Endothelial cell of umbilical vein (primary cell): ENCODE measurements at regions not wholly inside any gene's neighbourhood (a gene's known extent, or its start where the extent isn't known, plus 50 kb on each side); places are given as distances from the start of the nearest gene placed in this dataset.

ENCODE experiments used
- BruUV-seq: library from RNA; stranded (reverse); fragments of 400-500 nt; replicated peaks from 2 replicates; lab custom pipeline; 2021; lab: Mats Ljungman, UMichigan
- CTCF ChIA-PET: fragments of 300-600, 350-600 bp; sonication (Branson Sonifier 250); formaldehyde crosslinking; loops from one replicate; lab custom pipeline; 2021; ENCODE audit warnings: antibody characterized with exemption, inconsistent platforms; lab: Charles Lee
- POLR2A ChIA-PET: fragments of 300-600, 350-600 bp; sonication (Branson Sonifier 250); formaldehyde crosslinking; loops from one replicate; lab custom pipeline; 2021; ENCODE audit warnings: antibody characterized with exemption, inconsistent platforms; lab: Charles Lee
- DNase-seq: peaks from one replicate; pipeline ENCODE4 v3.0.0-alpha.2; 2011; ENCODE audit warnings: low read depth, low spot score
- FAIRE-seq: peaks from 2 replicates; lab custom pipeline; 2011; peaks lifted over from hg19 to GRCh38; lab: Jason Lieb, UNC
- H2AFZ ChIP-seq: 2 replicates; pipeline ENCODE4 v1.6.0; 2012; ENCODE audit warnings: low read depth, low read length, control low read depth, inconsistent platforms
- H3K27ac ChIP-seq: 2 replicates; pipeline ENCODE4 v1.5.1; 2011; ENCODE audit warnings: low read depth, mild to moderate bottlenecking, control low read depth, low read length, moderate library complexity; ENCODE audit not compliant: insufficient read depth
- H3K27me3 ChIP-seq, 2 experiments: 2 replicates each; pipeline versions ENCODE4 v1.6.0 to v1.6.1; 2011; ENCODE audit warnings: low read length in 2 of 2, mixed read lengths in 1 of 2; ENCODE audit not compliant: control insufficient read depth in 2 of 2, insufficient read depth in 2 of 2
- H3K36me3 ChIP-seq, 2 experiments: 2 replicates in 1 of 2; 3 replicates in 1 of 2; pipeline ENCODE4 v1.5.1; 2011; ENCODE audit warnings: low read length in 2 of 2, mild to moderate bottlenecking in 1 of 2, moderate library complexity in 1 of 2; ENCODE audit not compliant: control insufficient read depth in 2 of 2, insufficient read depth in 2 of 2; ENCODE audit errors: extremely low read depth in 1 of 2
- H3K4me1 ChIP-seq: 3 replicates; pipeline ENCODE4 v1.5.1; 2011; ENCODE audit warnings: mild to moderate bottlenecking, low read length; ENCODE audit not compliant: control insufficient read depth, insufficient read depth; ENCODE audit errors: extremely low read depth
- H3K4me2 ChIP-seq: 2 replicates; pipeline ENCODE4 v1.6.1; 2011; ENCODE audit warnings: low read length, control low read depth, mixed read lengths; ENCODE audit not compliant: insufficient read depth
- H3K4me3 ChIP-seq, 3 experiments: fragments of 200-600 bp in 1 of 3; sonication (generic), shearing (Covaris generic) in 1 of 3; replicated peaks in 1 of 3; 2 replicates each; pipeline ENCODE4 v1.5.1; 2011 to 2016; ENCODE audit warnings: control low read depth in 3 of 3, low read length in 3 of 3, mild to moderate bottlenecking in 2 of 3, inconsistent platforms in 1 of 3, low read depth in 1 of 3, moderate library complexity in 1 of 3; ENCODE audit not compliant: insufficient read depth in 1 of 3
- H3K79me2 ChIP-seq: 2 replicates; pipeline ENCODE4 v1.6.0; 2012; ENCODE audit warnings: low read length, inconsistent platforms; ENCODE audit not compliant: control insufficient read depth, insufficient read depth
- H3K9ac ChIP-seq: replicated peaks from 2 replicates; pipeline ENCODE3; 2011; ENCODE audit warnings: low read length, control low read depth; ENCODE audit not compliant: insufficient read depth; ENCODE audit errors: extremely low read depth
- H3K9me1 ChIP-seq: replicated peaks from 3 replicates; pipeline ENCODE4 v1.6.0; 2011; ENCODE audit warnings: mild to moderate bottlenecking, low read length; ENCODE audit not compliant: control insufficient read depth, insufficient read depth; ENCODE audit errors: extremely low read depth
- H3K9me3 ChIP-seq: replicated peaks from 2 replicates; pipeline ENCODE4 v1.5.1; 2012; ENCODE audit warnings: low read length, inconsistent platforms; ENCODE audit not compliant: control insufficient read depth, insufficient read depth
- H4K20me1 ChIP-seq: replicated peaks from 2 replicates; pipeline ENCODE3; 2011; ENCODE audit warnings: mild to moderate bottlenecking, low read length; ENCODE audit not compliant: control insufficient read depth, insufficient read depth; ENCODE audit errors: extremely low read depth
- CTCF ChIP-seq, 2 donors: IDR thresholded peaks; 1 replicate in 1 of 2; 2 replicates in 1 of 2; pipeline ENCODE4 v1.5.1; 2011; ENCODE audit warnings: low read length in 2 of 2, mild to moderate bottlenecking in 2 of 2, moderate library complexity in 2 of 2, control low read depth in 1 of 2, inconsistent platforms in 1 of 2, low read depth in 1 of 2; ENCODE audit not compliant: insufficient read depth in 1 of 2; ENCODE audit errors: extremely low read depth in 1 of 2
- EZH2 ChIP-seq: IDR thresholded peaks from 2 replicates; pipeline ENCODE4 v1.6.1; 2012; ENCODE audit warnings: borderline replicate concordance, low read depth, mild to moderate bottlenecking, moderate library complexity, low read length, inconsistent platforms; ENCODE audit not compliant: severe bottlenecking
- FOS ChIP-seq: IDR thresholded peaks from 2 replicates; pipeline ENCODE4 v1.6.1; 2011; ENCODE audit warnings: mild to moderate bottlenecking, low read length, moderate library complexity, borderline replicate concordance; ENCODE audit not compliant: insufficient read depth
- GATA2 ChIP-seq: IDR thresholded peaks from 2 replicates; pipeline ENCODE4 v1.7.0; 2011; ENCODE audit warnings: low read depth, mild to moderate bottlenecking, moderate library complexity, mixed read lengths, low read length; ENCODE audit not compliant: insufficient read length, insufficient read depth
- JUN ChIP-seq: IDR thresholded peaks from 2 replicates; pipeline ENCODE4 v1.6.1; 2011; ENCODE audit warnings: borderline replicate concordance, low read depth; ENCODE audit not compliant: insufficient read length, insufficient read depth
- MAX ChIP-seq: IDR thresholded peaks from 2 replicates; pipeline ENCODE4 v1.6.1; 2011; ENCODE audit not compliant: insufficient read depth, insufficient read length
- MYC ChIP-seq: IDR thresholded peaks from one replicate; pipeline ENCODE4 v1.6.1; 2011; ENCODE audit warnings: mild to moderate bottlenecking, low read depth, low read length
- POLR2A ChIP-seq: IDR thresholded peaks from 2 replicates; pipeline ENCODE4 v1.6.1; 2012; ENCODE audit warnings: low read depth, mild to moderate bottlenecking, control low read depth, low read length
- POLR2AphosphoS5 ChIP-seq: IDR thresholded peaks from 2 replicates; pipeline ENCODE4 v1.6.1; 2012; ENCODE audit warnings: low read depth, mild to moderate bottlenecking, control low read depth, low read length, moderate library complexity; ENCODE audit not compliant: insufficient read depth
- dilution Hi-C: fragments of 300-500 bp; cut with MboI; formaldehyde crosslinking; loops from one replicate; pipeline ENCODE4 v1.15.0; 2019; ENCODE audit warnings: low sequenced_read_pairs; ENCODE audit not compliant: extremely low pct_ligation_motif_present
- intact Hi-C: fragments of 100-400 bp; cut with micrococcal nuclease; formaldehyde crosslinking; loops from one replicate; pipeline ENCODE4 v1.10.0; 2022

GRCh38 chr5:56454219-56454862 lies 221.2 kb upstream of the ANKRD55 start:
- Histone ChIP-seq H3K9ac (no peak overlapping the region), H2AFZ (no peak overlapping the region), H3K4me3 (no peak overlapping the region), H3K9me1 (no peaks in the 10 kb centered on the region), H3K9me3 (no peaks in the 10 kb centered on the region), H3K4me2 (no peak overlapping the region), H3K27me3 (peaks cover 11 to 19% of the 10 kb centered on the region in 2 experiments), H3K27ac (no peak overlapping the region), H3K79me2 (no peaks in the 10 kb centered on the region), H3K4me1 (no peaks in the 10 kb centered on the region), H3K36me3 (no peaks in the 10 kb centered on the region), H4K20me1 (no peaks in the 10 kb centered on the region)
- dilution Hi-C loops = no loop called here
- DNase-seq (no peak), FAIRE-seq (no peak)
- intact Hi-C loops = no loop called here
- ChIA-PET POLR2A (no interaction called here), CTCF (no interaction called here)
- TF ChIP-seq MYC (no peak), POLR2A (no peak), CTCF (IDR thresholded peaks at IDR 0.05; ENCODE audit: extremely low read depth in 1 of 2, insufficient read depth in 1 of 2, low read depth in 1 of 2, low read length in 2 of 2) (no peak)
- no TSS peak for BruUV-seq

GRCh38 chr5:56451742-56452141 lies 218.6 kb upstream of the ANKRD55 start:
- Histone ChIP-seq H3K4me3 (no peak overlapping the region), H3K4me2 (no peak overlapping the region), H4K20me1 (no peaks in the 10 kb centered on the region), H2AFZ (no peak overlapping the region), H3K4me1 (no peaks in the 10 kb centered on the region), H3K9ac (no peak overlapping the region), H3K9me1 (no peaks in the 10 kb centered on the region), H3K36me3 (no peaks in the 10 kb centered on the region), H3K27me3 (peaks cover 5 to 15% of the 10 kb centered on the region in 2 experiments), H3K79me2 (no peaks in the 10 kb centered on the region), H3K27ac (no peak overlapping the region), H3K9me3 (no peaks in the 10 kb centered on the region)
- intact Hi-C loops = no loop called here
- DNase-seq = no peak
- no TSS peak for BruUV-seq
- FAIRE-seq = no peak
- TF ChIP-seq EZH2 = no peak
- TF ChIP-seq POLR2A = no peak
- no peak for TF ChIP-seq GATA2
- TF ChIP-seq POLR2AphosphoS5 = no peak
- TF ChIP-seq MAX = no peak
- no peak for TF ChIP-seq MYC
- TF ChIP-seq CTCF (IDR thresholded peaks at IDR 0.05; ENCODE audit: extremely low read depth in 1 of 2, insufficient read depth in 1 of 2, low read depth in 1 of 2, low read length in 2 of 2) = no peak
- TF ChIP-seq JUN = no peak
- TF ChIP-seq FOS = no peak
- ChIA-PET POLR2A (no interaction called here), CTCF (no interaction called here)
- dilution Hi-C loops = no loop called here
